ENCODE measurements at regions not wholly inside any gene's neighbourhood (a gene's known extent, or its start where the extent isn't known, plus 50 kb on each side); places are given as distances from the start of the nearest gene placed in this dataset.

DNA sequence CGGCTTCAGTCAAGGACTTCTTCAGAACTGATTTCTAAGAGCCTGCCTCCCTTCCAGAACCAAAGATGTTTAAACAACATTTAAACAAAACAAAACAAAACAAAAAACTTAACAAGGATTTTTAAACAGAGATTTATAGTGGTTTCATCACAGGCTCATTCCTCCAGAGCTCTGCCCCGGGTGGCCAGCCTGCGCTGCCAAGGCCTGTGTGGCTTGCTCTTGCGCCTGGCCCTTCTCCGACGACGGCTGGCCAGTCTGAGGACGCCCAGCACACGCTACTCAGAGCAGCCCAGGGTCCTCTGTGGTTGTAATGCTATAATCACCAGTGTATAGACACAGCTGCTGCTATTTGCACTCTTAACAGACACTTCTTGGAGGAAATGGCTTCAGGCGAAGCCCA is 307.2 kb upstream of the MYOCD start:
- no peak for DNase-seq

GRCh38 chr17:12362853-12363455 is 302.7 kb upstream of the MYOCD start:
- H4K20me1 ChIP-seq (ENCODE audit: insufficient read depth, low read depth, low read length) = no peaks in the 10 kb centered on the region
- no peak overlapping the region for H3K4me3 ChIP-seq (ENCODE audit: low read length)
- H3K79me2 ChIP-seq (ENCODE audit: low read length) = no peaks in the 10 kb centered on the region
- no peaks in the 10 kb centered on the region for H3K4me1 ChIP-seq (ENCODE audit: low read length)
- H2AFZ ChIP-seq (ENCODE audit: low read length) = no peak overlapping the region
- no peaks in the 10 kb centered on the region for H3K27me3 ChIP-seq (ENCODE audit: low read length)
- no peak overlapping the region for H3K4me2 ChIP-seq (ENCODE audit: low read depth, low read length, poor library complexity, severe bottlenecking)
- no peak overlapping the region for H3K27ac ChIP-seq (ENCODE audit: low read length)
- H3K36me3 ChIP-seq (ENCODE audit: insufficient read depth, low read length) = no peaks in the 10 kb centered on the region
- H3K9me3 ChIP-seq (ENCODE audit: low read length) = no peaks in the 10 kb centered on the region
- DNase-seq = no peak
- H3K9ac ChIP-seq (ENCODE audit: low read length) = no peak overlapping the region
- H3K9me2 ChIP-seq (replicated peaks; ENCODE audit: insufficient read depth, low read length) = no peaks in the 10 kb centered on the region

More for the DNA sequence above, 307.2 kb upstream of the MYOCD start:
- no peaks in the 10 kb centered on the region for H3K9me2 ChIP-seq (replicated peaks; ENCODE audit: insufficient read depth, low read length)
- no peak overlapping the region for H2AFZ ChIP-seq (ENCODE audit: low read length)
- H3K4me3 ChIP-seq (ENCODE audit: low read length) = no peak overlapping the region
- H3K9me3 ChIP-seq (ENCODE audit: low read length) = no peaks in the 10 kb centered on the region
- no peak overlapping the region for H3K27ac ChIP-seq (ENCODE audit: low read length)
- H3K36me3 ChIP-seq (ENCODE audit: insufficient read depth, low read length) = no peaks in the 10 kb centered on the region
- H3K27me3 ChIP-seq (ENCODE audit: low read length) = no peaks in the 10 kb centered on the region
- H3K4me1 ChIP-seq (ENCODE audit: low read length) = no peaks in the 10 kb centered on the region
- H4K20me1 ChIP-seq (ENCODE audit: insufficient read depth, low read depth, low read length) = no peaks in the 10 kb centered on the region
- H3K4me2 ChIP-seq (ENCODE audit: low read depth, low read length, poor library complexity, severe bottlenecking) = no peak overlapping the region
- no peaks in the 10 kb centered on the region for H3K79me2 ChIP-seq (ENCODE audit: low read length)
- no peak overlapping the region for H3K9ac ChIP-seq (ENCODE audit: low read length)

GRCh38 chr17:12365805-12366204 is 299.9 kb upstream of the MYOCD start:
- no peak overlapping the region for H3K4me2 ChIP-seq (ENCODE audit: low read depth, low read length, poor library complexity, severe bottlenecking)
- no peak overlapping the region for H3K27ac ChIP-seq (ENCODE audit: low read length)
- H4K20me1 ChIP-seq (ENCODE audit: insufficient read depth, low read depth, low read length) = no peaks in the 10 kb centered on the region
- no peaks in the 10 kb centered on the region for H3K36me3 ChIP-seq (ENCODE audit: insufficient read depth, low read length)
- no peak overlapping the region for H3K4me3 ChIP-seq (ENCODE audit: low read length)
- no peak overlapping the region for H3K9ac ChIP-seq (ENCODE audit: low read length)
- no peaks in the 10 kb centered on the region for H3K27me3 ChIP-seq (ENCODE audit: low read length)
- H3K79me2 ChIP-seq (ENCODE audit: low read length) = no peaks in the 10 kb centered on the region
- H3K9me2 ChIP-seq (replicated peaks; ENCODE audit: insufficient read depth, low read length) = no peaks in the 10 kb centered on the region
- no peaks in the 10 kb centered on the region for H3K9me3 ChIP-seq (ENCODE audit: low read length)
- no peak for DNase-seq
- no peaks in the 10 kb centered on the region for H3K4me1 ChIP-seq (ENCODE audit: low read length)
- no peak overlapping the region for H2AFZ ChIP-seq (ENCODE audit: low read length)

DNA sequence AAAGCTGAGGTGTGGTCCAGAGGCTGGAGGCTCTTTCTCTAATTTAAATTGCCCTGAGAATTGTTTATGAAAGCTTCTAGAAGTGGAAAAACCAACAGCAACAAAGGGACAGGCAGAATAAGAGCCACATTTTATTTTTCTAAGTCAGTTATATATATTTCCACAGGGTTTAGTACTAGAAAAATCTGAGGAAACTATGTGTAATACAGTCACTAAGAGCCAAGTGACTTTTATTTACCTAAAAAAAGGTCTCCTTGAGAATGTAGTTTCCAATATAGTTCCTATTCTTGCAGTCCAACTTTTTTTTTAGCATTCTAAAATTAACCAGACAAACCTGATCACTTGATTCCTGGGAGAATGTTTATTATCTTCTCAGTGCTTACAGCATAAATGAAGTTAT is 296.6 kb upstream of the MYOCD start:
- no peaks in the 10 kb centered on the region for H4K20me1 ChIP-seq (ENCODE audit: insufficient read depth, low read depth, low read length)
- H3K27ac ChIP-seq (ENCODE audit: low read length) = no peak overlapping the region
- no peaks in the 10 kb centered on the region for H3K4me1 ChIP-seq (ENCODE audit: low read length)

GRCh38 chr17:12376276-12376675 is 289.4 kb upstream of the MYOCD start:
- Histone ChIP-seq H3K9me3 (ENCODE audit: low read length) (no peaks in the 10 kb centered on the region), H3K4me1 (ENCODE audit: low read length) (no peaks in the 10 kb centered on the region), H3K9me2 (replicated peaks; ENCODE audit: insufficient read depth, low read length) (no peaks in the 10 kb centered on the region), H2AFZ (ENCODE audit: low read length) (no peak overlapping the region), H3K27me3 (ENCODE audit: low read length) (no peaks in the 10 kb centered on the region), H3K79me2 (ENCODE audit: low read length) (no peaks in the 10 kb centered on the region), H3K27ac (ENCODE audit: low read length) (no peak overlapping the region), H3K9ac (ENCODE audit: low read length) (no peak overlapping the region), H3K36me3 (ENCODE audit: insufficient read depth, low read length) (no peaks in the 10 kb centered on the region), H4K20me1 (ENCODE audit: insufficient read depth, low read depth, low read length) (no peaks in the 10 kb centered on the region), H3K4me3 (ENCODE audit: low read length) (no peak overlapping the region), H3K4me2 (ENCODE audit: low read depth, low read length, poor library complexity, severe bottlenecking) (no peak overlapping the region)
- no peak for DNase-seq

More for the DNA sequence above, 296.6 kb upstream of the MYOCD start:
- Histone ChIP-seq H3K4me2 (ENCODE audit: low read depth, low read length, poor library complexity, severe bottlenecking) (no peak overlapping the region), H3K36me3 (ENCODE audit: insufficient read depth, low read length) (no peaks in the 10 kb centered on the region), H3K4me3 (ENCODE audit: low read length) (no peak overlapping the region), H3K9ac (ENCODE audit: low read length) (no peak overlapping the region), H2AFZ (ENCODE audit: low read length) (no peak overlapping the region), H3K9me3 (ENCODE audit: low read length) (no peaks in the 10 kb centered on the region), H3K79me2 (ENCODE audit: low read length) (no peaks in the 10 kb centered on the region), H3K9me2 (replicated peaks; ENCODE audit: insufficient read depth, low read length) (no peaks in the 10 kb centered on the region), H3K27me3 (ENCODE audit: low read length) (no peaks in the 10 kb centered on the region)
- no peak for DNase-seq

DNA sequence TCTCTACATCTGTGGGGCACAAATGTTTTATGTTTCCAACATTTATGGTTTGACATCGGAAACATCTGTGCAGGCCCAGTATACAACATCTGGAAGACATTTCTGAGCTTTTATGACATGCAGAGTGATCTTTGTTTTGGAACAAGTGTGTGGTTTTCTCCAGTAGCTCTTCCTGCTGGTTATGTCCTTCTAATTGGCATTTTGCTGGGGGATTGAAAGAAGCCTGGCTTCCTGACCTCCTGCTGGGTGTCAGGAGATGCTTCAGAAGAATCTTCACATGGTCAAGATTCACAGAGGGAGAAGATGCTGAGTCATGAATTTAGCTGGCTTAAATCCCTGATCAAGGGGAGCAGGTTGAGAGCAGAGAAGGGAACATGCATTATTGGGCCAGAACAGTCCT is 279.5 kb upstream of the MYOCD start:
- Histone ChIP-seq H3K27ac (ENCODE audit: low read length) (no peak overlapping the region), H3K4me1 (ENCODE audit: low read length) (no peaks in the 10 kb centered on the region), H3K9me3 (ENCODE audit: low read length) (no peaks in the 10 kb centered on the region), H3K9ac (ENCODE audit: low read length) (no peak overlapping the region), H3K4me2 (ENCODE audit: low read depth, low read length, poor library complexity, severe bottlenecking) (no peak overlapping the region), H3K36me3 (ENCODE audit: insufficient read depth, low read length) (no peaks in the 10 kb centered on the region), H4K20me1 (ENCODE audit: insufficient read depth, low read depth, low read length) (no peaks in the 10 kb centered on the region), H3K9me2 (replicated peaks; ENCODE audit: insufficient read depth, low read length) (no peaks in the 10 kb centered on the region), H3K27me3 (ENCODE audit: low read length) (no peaks in the 10 kb centered on the region), H2AFZ (ENCODE audit: low read length) (no peak overlapping the region), H3K4me3 (ENCODE audit: low read length) (no peak overlapping the region), H3K79me2 (ENCODE audit: low read length) (no peaks in the 10 kb centered on the region)
- no peak for DNase-seq

- H4K20me1 ChIP-seq (ENCODE audit: insufficient read depth, low read depth, low read length) = no peaks in the 10 kb centered on the region
- no peak overlapping the region for H3K9ac ChIP-seq (ENCODE audit: low read length)
- H3K36me3 ChIP-seq (ENCODE audit: insufficient read depth, low read length) = no peaks in the 10 kb centered on the region
- no peak overlapping the region for H3K4me2 ChIP-seq (ENCODE audit: low read depth, low read length, poor library complexity, severe bottlenecking)
- no peaks in the 10 kb centered on the region for H3K79me2 ChIP-seq (ENCODE audit: low read length)
- H2AFZ ChIP-seq (ENCODE audit: low read length) = no peak overlapping the region
- no peak for DNase-seq
- H3K4me1 ChIP-seq (ENCODE audit: low read length) = no peaks in the 10 kb centered on the region
- H3K4me3 ChIP-seq (ENCODE audit: low read length) = no peak overlapping the region
- no peak overlapping the region for H3K27ac ChIP-seq (ENCODE audit: low read length)
- H3K9me2 ChIP-seq (replicated peaks; ENCODE audit: insufficient read depth, low read length) = no peaks in the 10 kb centered on the region
- H3K27me3 ChIP-seq (ENCODE audit: low read length) = no peaks in the 10 kb centered on the region
- H3K9me3 ChIP-seq (ENCODE audit: low read length) = no peaks in the 10 kb centered on the region
Measured at GRCh38 chr17:12388226-12388625, 277.5 kb upstream of the MYOCD start.

GRCh38 chr17:12389421-12389820 is 276.3 kb upstream of the MYOCD start:
- no peaks in the 10 kb centered on the region for H3K9me3 ChIP-seq (ENCODE audit: low read length)
- no peak for DNase-seq
- H3K4me2 ChIP-seq (ENCODE audit: low read depth, low read length, poor library complexity, severe bottlenecking) = no peak overlapping the region
- H4K20me1 ChIP-seq (ENCODE audit: insufficient read depth, low read depth, low read length) = no peaks in the 10 kb centered on the region
- no peaks in the 10 kb centered on the region for H3K79me2 ChIP-seq (ENCODE audit: low read length)
- H2AFZ ChIP-seq (ENCODE audit: low read length) = no peak overlapping the region
- H3K27me3 ChIP-seq (ENCODE audit: low read length) = no peaks in the 10 kb centered on the region
- no peak overlapping the region for H3K9ac ChIP-seq (ENCODE audit: low read length)
- no peak overlapping the region for H3K27ac ChIP-seq (ENCODE audit: low read length)
- H3K36me3 ChIP-seq (ENCODE audit: insufficient read depth, low read length) = no peaks in the 10 kb centered on the region
- no peaks in the 10 kb centered on the region for H3K9me2 ChIP-seq (replicated peaks; ENCODE audit: insufficient read depth, low read length)
- H3K4me3 ChIP-seq (ENCODE audit: low read length) = no peak overlapping the region
- H3K4me1 ChIP-seq (ENCODE audit: low read length) = no peaks in the 10 kb centered on the region

DNA sequence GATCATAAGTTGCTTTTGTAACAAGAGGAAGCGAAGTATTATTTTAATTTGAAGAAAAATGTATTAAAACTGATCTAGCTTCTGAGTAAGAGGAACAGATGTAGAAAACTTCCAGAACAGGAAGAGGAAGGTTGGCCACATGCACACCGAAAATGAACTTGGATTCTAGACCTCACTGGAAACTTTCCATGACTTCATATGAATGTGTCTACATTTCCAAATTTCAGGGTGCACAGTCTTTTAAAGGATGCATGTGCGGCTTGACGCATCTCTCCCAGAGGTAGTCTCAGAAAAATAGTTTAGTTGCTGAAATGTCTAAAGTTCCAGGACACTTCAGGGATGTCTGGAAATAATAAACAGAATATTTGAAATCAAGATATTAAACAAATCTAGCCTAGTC is 275.1 kb upstream of the MYOCD start:
- no peaks in the 10 kb centered on the region for H3K9me2 ChIP-seq (replicated peaks; ENCODE audit: insufficient read depth, low read length)
- H3K4me2 ChIP-seq (ENCODE audit: low read depth, low read length, poor library complexity, severe bottlenecking) = no peak overlapping the region
- no peaks in the 10 kb centered on the region for H4K20me1 ChIP-seq (ENCODE audit: insufficient read depth, low read depth, low read length)
- no peak overlapping the region for H3K27ac ChIP-seq (ENCODE audit: low read length)
- no peak for DNase-seq
- H3K4me1 ChIP-seq (ENCODE audit: low read length) = no peaks in the 10 kb centered on the region
- H3K27me3 ChIP-seq (ENCODE audit: low read length) = no peaks in the 10 kb centered on the region
- H2AFZ ChIP-seq (ENCODE audit: low read length) = no peak overlapping the region
- no peaks in the 10 kb centered on the region for H3K36me3 ChIP-seq (ENCODE audit: insufficient read depth, low read length)
- no peak overlapping the region for H3K9ac ChIP-seq (ENCODE audit: low read length)
- no peaks in the 10 kb centered on the region for H3K79me2 ChIP-seq (ENCODE audit: low read length)
- no peaks in the 10 kb centered on the region for H3K9me3 ChIP-seq (ENCODE audit: low read length)
- no peak overlapping the region for H3K4me3 ChIP-seq (ENCODE audit: low read length)

All from Karpas-422 (cell line).